ENCODE measurements at regions not wholly inside any gene's neighbourhood (a gene's known extent, or its start where the extent isn't known, plus 50 kb on each side); places are given as distances from the start of the nearest gene placed in this dataset.

GRCh38 chr1:53405737-53406136, 53.5 kb upstream of the DMRTB1 start:
- Mint-ChIP-seq H3K27me3 (ENCODE audit: low read depth in 3 of 3) (peaks cover under 1 to 4% (median 2%) of the 10 kb centered on the region in 3 donors), H3K4me1 (peaks cover 2 to 4% of the 10 kb centered on the region in 2 donors), H3K36me3 (no peaks in the 10 kb centered on the region), H3K4me3 (no peak overlapping the region), H3K27ac (no peak overlapping the region), H3K9me3 (no peaks in the 10 kb centered on the region)
- no peak for DNase-seq

- H3K27me3 Mint-ChIP-seq (ENCODE audit: low read depth in 3 of 3) = peaks cover 2 to 4% (median 3%) of the 10 kb centered on the region in 3 donors
- H3K27ac Mint-ChIP-seq = peak overlapping the region in 1 of 6 donors; percentile 52
- peaks cover 6 to 8% of the 10 kb centered on the region in 2 donors for H3K4me1 Mint-ChIP-seq
- DNase-seq = no peak
- H3K4me3 Mint-ChIP-seq = no peak overlapping the region
- no peaks in the 10 kb centered on the region for H3K36me3 Mint-ChIP-seq
- no peaks in the 10 kb centered on the region for H3K9me3 Mint-ChIP-seq
Observed at GRCh38 chr1:53406551-53407235, 52.5 kb upstream of the DMRTB1 start.

DNA sequence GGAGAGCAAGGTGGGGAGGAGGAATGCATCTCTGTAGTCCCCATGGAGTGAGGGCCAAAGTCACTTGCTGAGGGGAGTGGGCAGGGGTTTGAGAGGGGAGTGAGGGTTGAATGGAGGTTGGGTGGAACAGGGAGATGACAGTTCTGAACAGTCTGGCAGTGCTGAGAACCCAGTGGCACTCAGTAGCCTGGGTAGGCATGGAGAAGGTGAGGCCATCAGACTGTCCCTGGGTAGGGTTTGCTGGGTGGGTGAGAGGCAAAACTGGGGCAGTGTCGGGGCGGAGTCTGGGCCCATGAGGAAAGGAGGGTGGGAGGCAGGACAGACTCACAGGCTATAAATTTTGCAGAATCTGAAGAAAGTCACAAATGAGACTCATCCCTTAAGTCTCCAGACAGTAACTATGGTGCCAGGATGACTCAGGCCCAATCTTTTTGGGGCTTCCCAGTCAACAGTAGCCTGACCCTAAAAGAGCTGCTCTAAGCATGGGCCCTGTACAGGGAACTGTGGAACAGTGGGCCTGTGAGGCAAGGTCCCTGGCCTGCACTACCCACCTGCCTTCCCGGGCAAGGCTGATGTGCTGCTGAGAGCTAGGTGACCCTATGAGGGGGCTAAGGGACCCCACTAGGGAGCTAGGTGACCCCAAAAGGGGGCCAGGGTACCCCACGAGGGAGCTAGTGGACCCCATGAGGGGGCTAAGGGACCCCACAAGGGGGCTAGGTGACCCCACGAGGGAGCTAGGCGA, 51.0 kb upstream of the DMRTB1 start:
- H3K36me3 Mint-ChIP-seq = no peaks in the 10 kb centered on the region
- H3K27ac Mint-ChIP-seq = peak overlapping the region in 1 of 6 donors; percentile 7
- no peaks in the 10 kb centered on the region for H3K9me3 Mint-ChIP-seq
- H3K4me3 Mint-ChIP-seq = no peak overlapping the region
- peaks cover 2 to 4% (median 3%) of the 10 kb centered on the region in 3 donors for H3K27me3 Mint-ChIP-seq (ENCODE audit: low read depth in 3 of 3)
- H3K4me1 Mint-ChIP-seq = peaks cover 21 to 23% of the 10 kb centered on the region in 2 donors
- no peak for DNase-seq

DNA sequence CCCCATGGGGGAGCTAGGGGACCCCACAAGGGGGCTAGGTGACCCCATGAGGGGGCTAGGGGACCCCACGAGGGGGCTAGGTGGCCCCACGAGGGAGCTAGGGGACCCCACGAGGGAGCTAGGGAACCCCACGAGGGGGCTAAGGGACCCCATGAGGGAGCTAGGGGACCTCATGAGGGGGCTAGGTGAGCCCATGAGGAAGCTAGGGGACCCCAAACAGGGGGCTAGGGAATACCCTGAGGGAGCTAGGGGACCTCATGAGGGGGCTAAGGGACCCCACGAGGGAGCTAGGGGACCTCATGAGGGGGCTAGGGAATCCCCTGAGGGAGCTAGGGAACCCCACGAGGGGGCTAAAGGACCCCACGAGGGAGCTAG, 50.5 kb upstream of the DMRTB1 start:
- no peak for DNase-seq
- Mint-ChIP-seq H3K36me3 (no peaks in the 10 kb centered on the region), H3K4me1 (peaks cover 26 to 28% of the 10 kb centered on the region in 2 donors), H3K27me3 (ENCODE audit: low read depth in 3 of 3) (peaks cover 2 to 4% (median 3%) of the 10 kb centered on the region in 3 donors), H3K9me3 (no peaks in the 10 kb centered on the region), H3K27ac (no peak overlapping the region), H3K4me3 (no peak overlapping the region)

DNA sequence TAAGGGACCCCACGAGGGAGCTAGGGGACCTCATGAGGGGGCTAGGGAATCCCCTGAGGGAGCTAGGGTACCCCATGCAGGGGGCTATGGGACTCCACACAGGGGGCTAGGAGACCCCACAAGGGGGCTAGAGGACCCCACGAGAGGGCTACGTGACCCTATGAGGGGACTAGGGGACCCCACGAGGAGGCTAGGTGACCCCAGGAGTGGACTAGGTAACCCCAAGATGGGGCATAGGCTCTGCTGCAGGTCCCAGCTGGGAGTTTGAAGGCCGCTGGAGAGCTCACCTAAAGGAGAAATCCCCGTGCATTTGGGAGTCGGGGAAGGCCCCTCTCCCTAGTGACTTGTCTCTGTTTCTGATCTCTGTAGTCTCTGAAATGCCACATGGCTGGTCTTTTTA, 50.0 kb upstream of the DMRTB1 start:
- no peak for DNase-seq
- H3K4me3 Mint-ChIP-seq = peak overlapping the region in 1 of 5 donors; percentile 32
- no peaks in the 10 kb centered on the region for H3K9me3 Mint-ChIP-seq
- peak overlapping the region in 3 of 6 donors; percentile 13 to 87 (median 21) for H3K27ac Mint-ChIP-seq
- no peaks in the 10 kb centered on the region for H3K36me3 Mint-ChIP-seq
- H3K27me3 Mint-ChIP-seq (ENCODE audit: low read depth in 3 of 3) = peaks cover 2 to 4% (median 3%) of the 10 kb centered on the region in 3 donors
- peaks cover 31 to 33% of the 10 kb centered on the region in 2 donors for H3K4me1 Mint-ChIP-seq
